ENCODE measurements at regions not wholly inside any gene's neighbourhood (a gene's known extent, or its start where the extent isn't known, plus 50 kb on each side); places are given as distances from the start of the nearest gene placed in this dataset.

- ChIA-PET CTCF (interaction anchor here (0.5 kb wide), 1 partner anchor 353 kb away, joined by 3 read pairs; no protein-coding TSS in a partner anchor), POLR2A (ENCODE audit: low non-redundant PET) (no interaction called here)
- TF ChIP-seq, protein P1, sequence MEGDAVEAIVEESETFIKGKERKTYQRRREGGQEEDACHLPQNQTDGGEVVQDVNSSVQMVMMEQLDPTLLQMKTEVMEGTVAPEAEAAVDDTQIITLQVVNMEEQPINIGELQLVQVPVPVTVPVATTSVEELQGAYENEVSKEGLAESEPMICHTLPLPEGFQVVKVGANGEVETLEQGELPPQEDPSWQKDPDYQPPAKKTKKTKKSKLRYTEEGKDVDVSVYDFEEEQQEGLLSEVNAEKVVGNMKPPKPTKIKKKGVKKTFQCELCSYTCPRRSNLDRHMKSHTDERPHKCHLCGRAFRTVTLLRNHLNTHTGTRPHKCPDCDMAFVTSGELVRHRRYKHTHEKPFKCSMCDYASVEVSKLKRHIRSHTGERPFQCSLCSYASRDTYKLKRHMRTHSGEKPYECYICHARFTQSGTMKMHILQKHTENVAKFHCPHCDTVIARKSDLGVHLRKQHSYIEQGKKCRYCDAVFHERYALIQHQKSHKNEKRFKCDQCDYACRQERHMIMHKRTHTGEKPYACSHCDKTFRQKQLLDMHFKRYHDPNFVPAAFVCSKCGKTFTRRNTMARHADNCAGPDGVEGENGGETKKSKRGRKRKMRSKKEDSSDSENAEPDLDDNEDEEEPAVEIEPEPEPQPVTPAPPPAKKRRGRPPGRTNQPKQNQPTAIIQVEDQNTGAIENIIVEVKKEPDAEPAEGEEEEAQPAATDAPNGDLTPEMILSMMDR (conservative IDR thresholded peaks at IDR 0.05; ENCODE audit: low read depth): no peak
- H3K27ac ChIP-seq: no peak overlapping the region
- DNase-seq (ENCODE audit: low spot score): no peak
Observed at GRCh38 chr1:55468142-55468795, 253.1 kb upstream of the USP24 start.

DNA sequence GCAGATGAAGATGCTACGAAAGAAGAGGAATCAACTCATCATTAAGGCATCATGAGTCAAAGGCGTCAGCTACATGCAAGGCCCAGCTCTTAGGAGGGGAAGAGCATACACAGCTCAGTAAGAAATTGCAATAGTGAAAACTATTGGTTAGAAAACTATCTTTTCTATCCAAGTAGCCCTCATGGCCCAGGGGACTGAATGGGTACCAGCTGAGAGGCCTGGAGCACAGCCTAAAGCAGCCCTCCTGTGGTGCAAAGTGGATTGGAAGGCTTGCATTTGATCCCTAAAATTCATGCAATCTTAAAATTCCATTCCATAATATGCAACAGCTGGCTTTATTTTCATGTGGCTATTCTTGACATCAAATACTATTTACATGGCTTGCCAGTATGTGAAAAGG lies 251.8 kb upstream of the USP24 start:
- H3K27ac ChIP-seq: no peak overlapping the region
- POLR2A ChIA-PET (ENCODE audit: low non-redundant PET): no interaction called here
- CTCF ChIA-PET: no interaction called here
- no peak for DNase-seq (ENCODE audit: low spot score)
- TF ChIP-seq, protein P1 (conservative IDR thresholded peaks at IDR 0.05; ENCODE audit: low read depth): no peak

- TF ChIP-seq, protein P1 (conservative IDR thresholded peaks at IDR 0.05; ENCODE audit: low read depth): no peak
Observed at GRCh38 chr1:55466373-55466772, 251.2 kb upstream of the USP24 start.

DNA sequence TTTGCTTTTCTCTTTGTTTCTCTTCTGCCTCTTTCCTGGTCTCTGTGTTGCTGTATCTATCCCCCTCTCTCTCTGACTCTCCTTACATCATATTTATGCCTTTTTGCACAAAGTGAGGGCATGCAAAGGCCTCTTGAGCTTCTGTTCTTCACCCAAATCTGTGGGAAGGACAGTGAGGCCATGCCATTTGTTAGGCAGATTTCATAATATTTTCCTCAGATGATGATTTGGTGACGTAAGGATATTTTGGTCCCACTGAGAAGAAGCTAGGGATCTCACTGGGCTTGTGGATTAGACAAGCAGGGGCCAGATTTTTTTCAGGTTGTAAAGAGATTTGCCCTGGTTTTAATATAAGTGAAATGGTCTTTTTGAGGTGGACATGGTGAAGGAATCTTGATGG lies 249.4 kb upstream of the USP24 start:
- POLR2A ChIA-PET (ENCODE audit: low non-redundant PET): no interaction called here
- CTCF ChIA-PET: interaction anchor here (0.7 kb wide), 1 partner anchor 23 kb away, joined by 3 read pairs; no protein-coding TSS in a partner anchor
- no peak overlapping the region for H3K27ac ChIP-seq
- TF ChIP-seq, protein P1 (conservative IDR thresholded peaks at IDR 0.05; ENCODE audit: low read depth): no peak
- no peak for DNase-seq (ENCODE audit: low spot score)

More at GRCh38 chr1:55466373-55466772, 251.2 kb upstream of the USP24 start:
- ChIA-PET CTCF (no interaction called here), POLR2A (ENCODE audit: low non-redundant PET) (no interaction called here)
- peak; percentile 63 for DNase-seq (ENCODE audit: low spot score)
- peak overlapping the region; percentile 56 for H3K27ac ChIP-seq

DNA sequence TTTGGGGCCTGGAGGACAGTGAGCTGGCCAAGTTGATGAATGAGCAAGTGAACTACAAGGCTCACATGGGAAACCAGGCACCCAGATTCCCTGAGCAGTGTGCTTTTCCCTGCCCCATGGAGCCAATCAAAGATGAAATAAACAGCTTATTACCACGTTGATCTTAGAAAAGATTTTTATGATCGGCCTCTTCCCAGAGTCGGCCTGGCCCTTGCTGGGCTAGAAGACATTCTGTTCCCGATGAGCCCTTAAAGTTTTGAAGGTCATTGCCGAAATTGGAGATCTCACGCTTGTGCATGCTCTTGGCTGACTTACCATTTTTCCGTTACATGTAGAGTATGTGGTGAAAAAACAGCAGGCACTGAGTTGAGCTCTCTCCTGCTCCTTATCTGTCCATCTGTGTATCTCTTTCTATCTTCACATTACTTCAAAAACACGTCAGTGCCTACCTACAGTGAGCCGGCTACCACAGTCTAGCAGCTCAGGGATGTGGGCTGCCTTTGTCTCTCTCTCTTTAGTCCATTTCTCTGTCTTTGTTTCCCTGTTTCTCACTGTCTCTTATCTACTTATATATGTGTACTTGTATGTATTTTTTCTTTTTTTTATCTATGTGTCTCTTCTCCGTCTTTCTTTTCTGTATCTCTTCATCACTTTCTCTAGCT lies 248.8 kb upstream of the USP24 start:
- POLR2A ChIA-PET (ENCODE audit: low non-redundant PET): no interaction called here
- H3K27ac ChIP-seq: no peak overlapping the region
- TF ChIP-seq, protein P1 (conservative IDR thresholded peaks at IDR 0.05; ENCODE audit: low read depth): no peak
- CTCF ChIA-PET: no interaction called here
- no peak for DNase-seq (ENCODE audit: low spot score)

GRCh38 chr1:55457874-55458273 lies 242.7 kb upstream of the USP24 start:
- ChIA-PET CTCF (no interaction called here), POLR2A (ENCODE audit: low non-redundant PET) (no interaction called here)
- H3K27ac ChIP-seq: no peak overlapping the region
- no peak for DNase-seq (ENCODE audit: low spot score)
- TF ChIP-seq, protein P1 (conservative IDR thresholded peaks at IDR 0.05; ENCODE audit: low read depth): no peak

All from RWPE1 (cell line).